GM13977 (cell line): ENCODE measurements at regions not wholly inside any gene's neighbourhood (a gene's known extent, or its start where the extent isn't known, plus 50 kb on each side); places are given as distances from the start of the nearest gene placed in this dataset.

ENCODE experiments used
- DNase-seq: peaks from one replicate; pipeline ENCODE4 v3.0.0; 2012; ENCODE audit warnings: low spot score
- in situ Hi-C: fragments of 300-500 bp; cut with MboI; formaldehyde crosslinking; loops from one replicate; pipeline ENCODE4 v1.12.0; 2022; ENCODE audit warnings: low sequenced_read_pairs, low pct_unique_long_range_greater_than_20kb, mixed read lengths, inconsistent platforms; ENCODE audit not compliant: unreplicated experiment
- TF ChIP-seq, protein P1 (sequence below): IDR thresholded peaks from 2 replicates; pipeline ENCODE4 v1.5.1; 2012; ENCODE audit warnings: mild to moderate bottlenecking, control low read depth; ENCODE audit not compliant: insufficient read depth; ENCODE audit errors: extremely low read depth, missing control alignments

DNA sequence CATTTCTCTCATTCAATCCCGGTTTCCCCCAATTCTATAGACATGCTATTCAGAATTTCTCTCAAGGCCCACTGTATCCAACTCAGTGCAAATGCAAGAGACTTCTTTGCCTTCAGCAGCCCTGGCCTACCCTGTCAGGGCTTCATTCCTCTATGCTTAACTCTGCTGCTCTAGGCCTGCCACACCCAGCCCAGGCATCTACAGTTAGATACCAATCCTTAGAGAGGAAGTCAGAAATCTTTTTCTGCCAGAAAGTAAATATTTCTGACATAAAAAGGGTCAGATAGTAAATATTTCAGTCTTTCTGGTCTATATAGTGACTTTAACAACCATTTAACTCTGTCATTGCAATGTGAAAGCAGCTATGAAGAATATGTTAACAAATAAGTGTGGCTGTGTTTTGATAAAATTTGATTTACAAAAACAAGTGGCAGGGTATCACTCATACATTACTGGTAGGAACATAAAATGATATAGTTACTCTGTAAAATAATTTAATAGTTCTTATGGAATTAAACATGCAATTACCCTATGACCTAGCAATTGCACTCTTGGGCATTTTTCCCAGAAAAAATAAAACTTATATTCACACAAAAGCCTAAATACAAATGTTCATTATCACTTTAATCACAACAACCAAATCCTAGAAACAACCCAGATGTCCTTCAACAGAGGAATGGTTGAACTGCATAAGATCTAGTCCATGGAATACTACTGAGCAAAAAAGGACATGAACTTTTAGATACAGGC, 942.0 kb downstream of the SQOR start:
- no peak for DNase-seq
- in situ Hi-C loops: no loop called here
- TF ChIP-seq, protein P1, sequence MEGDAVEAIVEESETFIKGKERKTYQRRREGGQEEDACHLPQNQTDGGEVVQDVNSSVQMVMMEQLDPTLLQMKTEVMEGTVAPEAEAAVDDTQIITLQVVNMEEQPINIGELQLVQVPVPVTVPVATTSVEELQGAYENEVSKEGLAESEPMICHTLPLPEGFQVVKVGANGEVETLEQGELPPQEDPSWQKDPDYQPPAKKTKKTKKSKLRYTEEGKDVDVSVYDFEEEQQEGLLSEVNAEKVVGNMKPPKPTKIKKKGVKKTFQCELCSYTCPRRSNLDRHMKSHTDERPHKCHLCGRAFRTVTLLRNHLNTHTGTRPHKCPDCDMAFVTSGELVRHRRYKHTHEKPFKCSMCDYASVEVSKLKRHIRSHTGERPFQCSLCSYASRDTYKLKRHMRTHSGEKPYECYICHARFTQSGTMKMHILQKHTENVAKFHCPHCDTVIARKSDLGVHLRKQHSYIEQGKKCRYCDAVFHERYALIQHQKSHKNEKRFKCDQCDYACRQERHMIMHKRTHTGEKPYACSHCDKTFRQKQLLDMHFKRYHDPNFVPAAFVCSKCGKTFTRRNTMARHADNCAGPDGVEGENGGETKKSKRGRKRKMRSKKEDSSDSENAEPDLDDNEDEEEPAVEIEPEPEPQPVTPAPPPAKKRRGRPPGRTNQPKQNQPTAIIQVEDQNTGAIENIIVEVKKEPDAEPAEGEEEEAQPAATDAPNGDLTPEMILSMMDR: no peak

DNA sequence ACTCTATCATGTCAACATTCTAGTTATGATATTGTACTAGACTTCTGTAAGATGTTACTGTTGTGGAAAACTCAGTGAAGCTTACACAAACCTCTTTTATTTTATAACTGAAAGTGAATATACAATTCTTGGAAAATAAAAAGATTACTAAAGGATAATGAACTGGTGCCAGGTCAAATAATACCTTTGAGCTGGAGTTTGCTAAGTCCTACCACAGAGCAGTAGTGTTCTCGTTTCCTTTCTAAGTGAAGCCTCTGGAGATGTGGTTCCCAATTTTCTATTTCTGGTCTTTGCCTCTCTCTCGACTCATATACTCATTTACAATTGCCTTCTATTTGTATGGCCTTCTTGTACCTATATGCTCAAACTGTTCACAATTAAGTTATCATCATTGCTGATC, 942.9 kb downstream of the SQOR start:
- in situ Hi-C loops: no loop called here
- TF ChIP-seq, protein P1: no peak
- DNase-seq: no peak

DNA sequence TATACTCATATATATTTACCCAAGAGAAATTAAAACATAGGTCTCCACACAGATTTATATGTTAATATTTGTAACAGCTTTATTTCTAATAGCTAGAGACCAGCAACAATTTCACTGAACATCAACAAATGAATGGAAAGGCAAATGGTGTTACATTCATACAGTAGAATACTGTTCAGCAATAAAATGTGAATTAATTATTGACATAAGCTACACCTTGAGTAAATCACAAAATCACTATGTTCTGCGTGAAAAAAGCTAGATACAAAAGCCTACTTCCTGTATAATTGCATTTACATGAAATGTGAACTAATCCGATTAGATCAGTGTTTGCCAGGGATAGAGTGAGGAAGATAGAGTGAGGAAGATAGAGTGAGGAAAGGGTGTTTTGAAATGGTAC, 945.7 kb downstream of the SQOR start:
- TF ChIP-seq, protein P1: no peak
- no peak for DNase-seq
- in situ Hi-C loops: no loop called here

DNA sequence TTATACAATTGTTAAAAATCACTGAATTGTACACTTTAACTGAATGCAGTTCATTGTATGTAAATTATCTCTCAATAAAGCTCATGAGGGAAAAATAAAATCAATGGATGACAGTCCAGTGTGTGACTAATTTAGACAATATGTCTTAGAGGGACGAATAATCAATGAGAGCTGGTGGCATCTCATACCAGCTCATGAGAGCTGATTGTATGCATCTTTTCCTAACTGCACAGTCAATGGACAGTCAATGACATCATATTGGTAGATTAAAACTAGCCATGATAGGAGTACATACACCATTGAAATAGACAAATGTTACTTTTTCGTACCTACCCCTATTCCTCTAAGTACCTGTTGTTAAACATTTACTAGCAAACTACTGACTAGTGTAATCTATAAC, 946.1 kb downstream of the SQOR start:
- TF ChIP-seq, protein P1: no peak
- no peak for DNase-seq
- in situ Hi-C loops: no loop called here

DNA sequence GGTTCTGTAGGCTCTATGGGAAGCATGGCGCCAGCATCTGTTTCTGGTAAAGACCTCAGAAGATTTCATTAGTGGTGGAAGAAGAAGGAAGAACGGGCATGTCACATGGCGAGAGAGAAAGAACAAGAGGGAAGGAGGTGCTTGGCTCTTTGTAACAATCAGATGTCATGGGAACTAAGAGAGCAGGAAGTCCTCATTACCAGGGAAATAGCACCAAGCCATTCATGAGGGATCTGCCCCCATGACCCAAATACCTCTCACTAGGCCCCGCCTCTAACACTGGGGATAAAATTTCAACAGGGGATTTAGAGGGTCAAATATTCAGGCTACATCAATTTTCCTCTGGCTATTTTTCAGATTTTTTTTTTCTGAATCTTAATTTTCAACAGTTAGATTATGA, 954.3 kb downstream of the SQOR start:
- DNase-seq: no peak
- TF ChIP-seq, protein P1: no peak
- in situ Hi-C loops: no loop called here

DNA sequence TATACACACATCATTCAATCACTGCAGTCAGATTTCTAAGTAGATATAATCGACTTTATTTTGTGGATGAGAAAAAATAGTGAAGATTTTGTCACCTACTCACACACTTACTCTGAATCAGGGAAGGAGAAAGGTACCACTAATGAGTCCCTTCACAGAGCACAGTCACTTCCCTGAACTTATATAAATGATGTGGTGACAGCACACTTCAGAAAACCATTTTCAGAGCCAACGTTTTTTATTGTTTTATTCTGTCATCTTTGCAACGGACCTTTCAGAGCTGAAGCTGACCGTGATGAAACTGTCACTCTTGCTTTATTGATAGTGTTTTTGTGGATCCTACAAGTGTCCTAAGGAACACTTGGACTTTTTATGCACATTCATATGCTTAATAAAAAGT, 956.6 kb downstream of the SQOR start:
- DNase-seq: no peak
- TF ChIP-seq, protein P1: no peak
- in situ Hi-C loops: no loop called here
